Ascending aorta (tissue), 2 donors: ENCODE measurements at regions not wholly inside any gene's neighbourhood (a gene's known extent, or its start where the extent isn't known, plus 50 kb on each side); places are given as distances from the start of the nearest gene placed in this dataset.
"Not testable (repeated sequence)": the region's sequence is repeated elsewhere in the genome, so short reads cannot be mapped to it uniquely, and the experiment has no call there.

ENCODE experiments used
- DNase-seq, 2 donors: peaks; one replicate each; pipeline ENCODE4 v3.0.0-alpha.2; 2019; ENCODE audit warnings: low spot score in 2 of 2
- H3K27ac ChIP-seq, 2 donors: fragments of 200-600 bp; sonication (generic); one replicate each; pipeline ENCODE4 v1.5.1; 2016 to 2017; ENCODE audit warnings: mild to moderate bottlenecking in 1 of 2
- H3K27me3 ChIP-seq: fragments of 200-600 bp; sonication (generic); one replicate; pipeline ENCODE4 v1.5.1; 2017
- H3K36me3 ChIP-seq, 2 donors: fragments of 200-600 bp; sonication (generic); one replicate each; pipeline ENCODE4 v1.5.1; 2016
- H3K4me1 ChIP-seq, 2 donors: fragments of 200-600 bp; sonication (generic); one replicate each; pipeline ENCODE4 v1.5.1; 2016 to 2017; ENCODE audit warnings: mild to moderate bottlenecking in 1 of 2
- H3K4me3 ChIP-seq, 2 donors: fragments of 200-600 bp; sonication (generic); one replicate each; pipeline ENCODE4 v1.5.1; 2016 to 2017; ENCODE audit warnings: mild to moderate bottlenecking in 1 of 2
- H3K9me3 ChIP-seq, 2 donors: fragments of 200-600 bp; sonication (generic); one replicate each; pipeline ENCODE4 v1.5.1; 2016
- intact Hi-C: fragments of 100-400 bp; cut with DNase I; formaldehyde crosslinking; loops from one replicate; pipeline ENCODE4 v1.15.1; 2023
- TF ChIP-seq, protein P1 (sequence below), 3 experiments: fragments of 200-600 bp in 2 of 3; fragments of 450-650 bp in 1 of 3; sonication (generic) in 2 of 3; IDR thresholded peaks; one replicate each; pipeline ENCODE4 v1.5.1; 2016 to 2019; ENCODE audit warnings: antibody characterized with exemption in 3 of 3, mild to moderate bottlenecking in 1 of 3, moderate library complexity in 1 of 3

DNA sequence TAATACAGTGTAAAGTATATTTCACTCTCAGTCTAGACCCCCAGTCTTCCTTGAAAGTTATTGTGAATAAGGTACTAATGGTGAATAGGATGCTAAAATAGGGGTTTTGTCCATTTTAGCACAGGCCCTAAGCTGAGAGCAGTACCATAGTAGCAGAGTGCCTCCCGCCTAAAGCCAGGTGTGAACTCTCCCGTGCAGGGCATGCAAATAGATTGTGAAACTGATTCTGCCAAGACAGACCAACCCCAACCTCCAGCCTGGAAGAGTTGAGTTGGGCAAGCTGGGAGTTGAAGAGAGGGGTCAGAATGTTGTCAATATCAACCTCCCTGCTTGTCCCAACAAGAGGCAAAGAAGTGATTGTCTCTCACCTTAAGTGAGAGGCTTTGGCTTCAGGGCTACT, 97.4 kb upstream of the CYRIA start:
- H3K4me1 ChIP-seq: no peaks in the 10 kb centered on the region
- H3K27me3 ChIP-seq: no peaks in the 10 kb centered on the region
- no peak for DNase-seq
- intact Hi-C loops: no loop called here
- H3K36me3 ChIP-seq: no peaks in the 10 kb centered on the region
- H3K4me3 ChIP-seq: no peak overlapping the region
- TF ChIP-seq, protein P1, sequence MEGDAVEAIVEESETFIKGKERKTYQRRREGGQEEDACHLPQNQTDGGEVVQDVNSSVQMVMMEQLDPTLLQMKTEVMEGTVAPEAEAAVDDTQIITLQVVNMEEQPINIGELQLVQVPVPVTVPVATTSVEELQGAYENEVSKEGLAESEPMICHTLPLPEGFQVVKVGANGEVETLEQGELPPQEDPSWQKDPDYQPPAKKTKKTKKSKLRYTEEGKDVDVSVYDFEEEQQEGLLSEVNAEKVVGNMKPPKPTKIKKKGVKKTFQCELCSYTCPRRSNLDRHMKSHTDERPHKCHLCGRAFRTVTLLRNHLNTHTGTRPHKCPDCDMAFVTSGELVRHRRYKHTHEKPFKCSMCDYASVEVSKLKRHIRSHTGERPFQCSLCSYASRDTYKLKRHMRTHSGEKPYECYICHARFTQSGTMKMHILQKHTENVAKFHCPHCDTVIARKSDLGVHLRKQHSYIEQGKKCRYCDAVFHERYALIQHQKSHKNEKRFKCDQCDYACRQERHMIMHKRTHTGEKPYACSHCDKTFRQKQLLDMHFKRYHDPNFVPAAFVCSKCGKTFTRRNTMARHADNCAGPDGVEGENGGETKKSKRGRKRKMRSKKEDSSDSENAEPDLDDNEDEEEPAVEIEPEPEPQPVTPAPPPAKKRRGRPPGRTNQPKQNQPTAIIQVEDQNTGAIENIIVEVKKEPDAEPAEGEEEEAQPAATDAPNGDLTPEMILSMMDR (IDR thresholded peaks at IDR 0.05): no peak
- no peak overlapping the region for H3K27ac ChIP-seq
- no peaks in the 10 kb centered on the region for H3K9me3 ChIP-seq

DNA sequence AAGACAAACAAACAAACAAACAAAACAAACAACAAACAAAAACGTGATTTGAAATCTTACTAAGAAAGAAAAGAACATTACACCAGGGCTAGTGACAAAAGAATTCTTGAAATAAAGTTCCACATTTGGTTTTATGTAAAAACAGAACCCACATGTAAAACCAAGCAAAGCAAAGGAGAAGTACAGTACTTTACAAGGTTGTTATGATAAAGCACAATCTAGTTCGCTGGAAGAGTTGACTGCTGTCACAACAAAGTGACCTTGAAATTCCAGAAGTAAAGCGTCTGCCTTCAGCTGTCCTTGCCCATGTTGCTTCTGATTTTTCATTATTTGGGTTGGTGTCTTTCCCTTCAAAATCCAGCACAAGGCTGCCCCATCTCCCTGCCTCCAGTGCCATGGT, 94.8 kb upstream of the CYRIA start:
- Histone ChIP-seq H3K36me3 (no peaks in the 10 kb centered on the region), H3K4me3 (no peak overlapping the region), H3K27me3 (no peaks in the 10 kb centered on the region), H3K27ac (no peak overlapping the region), H3K4me1 (no peaks in the 10 kb centered on the region), H3K9me3 (no peaks in the 10 kb centered on the region)
- DNase-seq: no peak
- TF ChIP-seq, protein P1 (IDR thresholded peaks at IDR 0.05): no peak
- intact Hi-C loops: no loop called here

DNA sequence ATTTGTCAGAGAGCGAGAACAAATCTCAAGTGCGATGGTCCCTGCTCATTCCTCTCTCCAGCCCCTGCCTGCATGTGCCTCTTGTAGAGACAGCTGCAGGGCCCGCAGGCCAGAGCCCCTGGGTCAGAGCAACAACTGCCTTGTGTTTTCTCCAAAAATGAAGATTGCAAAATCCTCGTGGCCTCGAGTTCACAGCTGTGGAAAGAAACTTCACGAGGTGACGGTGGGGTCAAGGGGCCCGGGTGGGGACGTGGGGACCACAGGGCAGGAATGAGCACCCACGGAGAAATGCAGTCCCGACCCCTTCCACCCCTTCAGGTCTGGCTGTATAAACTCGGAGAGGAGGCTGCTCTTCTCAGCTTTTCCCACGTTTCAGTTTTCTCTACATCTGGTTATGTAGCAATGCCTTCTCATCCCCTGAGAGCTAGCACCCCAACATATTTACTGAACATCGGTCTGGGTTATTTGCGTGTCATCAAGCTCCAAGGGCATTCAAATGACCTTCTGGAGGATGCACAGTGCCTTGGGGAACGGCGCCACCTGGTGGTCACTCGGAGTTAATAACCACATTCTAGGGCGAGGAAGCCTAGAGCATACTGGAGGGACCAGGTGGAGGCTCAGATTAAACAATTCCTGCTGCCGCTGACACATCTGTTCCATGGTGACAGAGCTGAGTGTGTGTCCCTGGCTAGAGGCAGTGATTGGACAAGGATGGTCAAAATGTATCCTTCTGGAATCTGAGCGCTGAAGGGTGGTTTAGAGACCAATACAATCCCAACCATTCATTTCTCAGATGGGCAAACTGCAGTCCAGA, 91.4 kb upstream of the CYRIA start:
- no peak overlapping the region for H3K27ac ChIP-seq
- no peaks in the 10 kb centered on the region for H3K36me3 ChIP-seq
- TF ChIP-seq, protein P1 (IDR thresholded peaks at IDR 0.05): peak; percentile 76 to 87 (median 83)
- no peaks in the 10 kb centered on the region for H3K9me3 ChIP-seq
- no peaks in the 10 kb centered on the region for H3K4me1 ChIP-seq
- no peaks in the 10 kb centered on the region for H3K27me3 ChIP-seq
- H3K4me3 ChIP-seq: no peak overlapping the region
- intact Hi-C loops: loop anchor here (1.0 to 2.0 kb wide), 3 partner anchors 148 to 1120 kb away; no protein-coding TSS in a partner anchor
- DNase-seq: peak in 1 of 2 donors; percentile 77

DNA sequence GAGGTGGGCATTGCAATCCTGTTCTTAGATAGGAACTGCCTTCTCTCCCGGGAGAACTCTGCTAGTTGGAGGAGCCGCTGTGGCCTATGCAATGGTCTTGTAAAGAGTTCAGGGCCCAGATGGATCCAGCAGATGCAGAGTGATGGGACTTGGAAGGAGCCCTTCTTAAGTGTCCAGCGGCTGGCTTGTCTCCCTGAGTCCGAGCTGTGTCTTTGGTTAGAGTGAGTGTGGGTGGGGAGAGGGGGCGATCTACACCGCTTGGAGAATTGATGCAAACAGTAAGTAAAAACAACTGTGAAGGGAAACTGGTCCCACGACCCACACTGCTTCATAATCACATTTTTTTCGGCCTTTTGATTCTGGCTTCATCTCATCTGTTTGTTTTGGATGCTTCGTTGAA, 89.8 kb upstream of the CYRIA start:
- Histone ChIP-seq H3K36me3 (no peaks in the 10 kb centered on the region), H3K9me3 (no peaks in the 10 kb centered on the region), H3K4me1 (no peaks in the 10 kb centered on the region), H3K4me3 (no peak overlapping the region), H3K27me3 (no peaks in the 10 kb centered on the region), H3K27ac (no peak overlapping the region)
- intact Hi-C loops: no loop called here
- no peak for DNase-seq
- TF ChIP-seq, protein P1 (IDR thresholded peaks at IDR 0.05): no peak

DNA sequence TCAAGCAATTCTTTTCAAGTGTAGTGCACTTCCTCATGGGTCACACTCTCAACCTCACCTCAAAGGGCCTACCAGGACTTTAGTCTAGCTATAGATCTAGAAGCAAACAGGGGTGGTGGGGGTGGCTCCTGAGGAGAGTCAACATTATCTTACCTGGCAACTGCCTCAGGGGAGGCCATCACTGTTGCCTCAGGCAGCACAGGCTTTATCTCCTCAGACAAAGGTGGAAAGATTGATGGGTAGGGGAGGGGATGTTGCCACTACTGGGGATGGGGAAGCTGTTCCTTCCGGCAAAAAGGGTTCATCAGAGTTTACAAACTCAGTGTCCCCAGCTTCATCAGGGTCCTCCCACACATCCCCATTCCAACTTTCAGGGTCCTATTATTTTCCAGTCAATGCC, 87.4 kb upstream of the CYRIA start:
- H3K36me3 ChIP-seq, H3K4me3 ChIP-seq, H3K27ac ChIP-seq, H3K9me3 ChIP-seq, intact Hi-C loops, H3K27me3 ChIP-seq, H3K4me1 ChIP-seq, DNase-seq: not testable (repeated sequence)

DNA sequence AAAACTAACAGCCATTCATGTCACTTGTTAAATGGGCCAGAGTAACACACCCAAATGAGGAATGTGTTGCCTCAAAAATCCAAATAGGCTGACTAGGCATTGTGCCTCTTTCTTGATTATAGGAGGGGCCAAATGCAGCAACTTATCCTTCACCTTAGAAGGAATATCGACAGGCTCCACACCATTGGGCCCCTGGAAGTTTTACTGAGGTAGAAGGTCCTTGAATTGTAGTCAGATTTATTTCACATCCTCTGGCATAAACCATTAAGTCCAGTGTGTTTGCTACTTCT, 85.2 kb upstream of the CYRIA start:
- H3K4me1 ChIP-seq, H3K4me3 ChIP-seq, H3K27me3 ChIP-seq, H3K9me3 ChIP-seq, DNase-seq, H3K27ac ChIP-seq, H3K36me3 ChIP-seq, intact Hi-C loops: not testable (repeated sequence)
